Uterus (tissue), 2 donors: ENCODE measurements at regions not wholly inside any gene's neighbourhood (a gene's known extent, or its start where the extent isn't known, plus 50 kb on each side); places are given as distances from the start of the nearest gene placed in this dataset.

Source experiments
- CTCF ChIP-seq, 4 experiments: fragments of 200-600 bp in 2 of 4; fragments of 450-650 bp in 2 of 4; sonication (generic) in 2 of 4; IDR thresholded peaks; one replicate each; pipeline ENCODE4 v1.5.1; 2016 to 2019; ENCODE audit warnings: antibody characterized with exemption in 4 of 4, mild to moderate bottlenecking in 2 of 4, moderate library complexity in 1 of 4
- POLR2A ChIP-seq, 2 donors: fragments of 450-650 bp; IDR thresholded peaks; one replicate each; pipeline ENCODE4 v1.6.1; 2016; ENCODE audit warnings: antibody characterized with exemption in 2 of 2, mild to moderate bottlenecking in 1 of 2, moderate library complexity in 1 of 2

GRCh38 chr1:193931356-193931755 lies 744.9 kb upstream of the B3GALT2 start:
- no peak for TF ChIP-seq POLR2A (IDR thresholded peaks at IDR 0.05)
- TF ChIP-seq CTCF (IDR thresholded peaks at IDR 0.05) = no peak
